Thyroid gland (tissue), 4 donors: ENCODE measurements at regions not wholly inside any gene's neighbourhood (a gene's known extent, or its start where the extent isn't known, plus 50 kb on each side); places are given as distances from the start of the nearest gene placed in this dataset.

Source experiments
- DNase-seq, 2 donors: peaks; one replicate each; pipeline ENCODE4 v3.0.0-alpha.2; 2019
- H3K27ac ChIP-seq, 3 donors: fragments of 200-600 bp; sonication (generic); 1 replicate in 2 of 3; 2 replicates in 1 of 3; pipeline ENCODE4 v1.5.1; 2016 to 2019; ENCODE audit warnings: mild to moderate bottlenecking in 1 of 3, moderate library complexity in 1 of 3
- H3K27me3 ChIP-seq: fragments of 200-600 bp; sonication (generic); one replicate; pipeline ENCODE4 v1.5.1; 2019
- H3K36me3 ChIP-seq, 2 donors: fragments of 200-600 bp; sonication (generic); one replicate each; pipeline ENCODE4 v1.5.1; 2016 to 2019
- H3K4me1 ChIP-seq, 2 donors: fragments of 200-600 bp; sonication (generic); one replicate each; pipeline ENCODE4 v1.5.1; 2017 to 2019
- H3K4me3 ChIP-seq, 3 donors: fragments of 200-600 bp; sonication (generic); replicated peaks in 1 of 3; 1 replicate in 2 of 3; 2 replicates in 1 of 3; pipeline ENCODE4 v1.5.1; 2016; ENCODE audit warnings: mild to moderate bottlenecking in 1 of 3
- H3K9me3 ChIP-seq: fragments of 200-600 bp; sonication (generic); one replicate; pipeline ENCODE4 v1.5.1; 2017
- POLR2A ChIP-seq, 2 donors: fragments of 450-650 bp; IDR thresholded peaks; one replicate each; pipeline ENCODE4 v1.6.1; 2017; ENCODE audit warnings: antibody characterized with exemption in 2 of 2, mild to moderate bottlenecking in 2 of 2, moderate library complexity in 1 of 2
- WGBS, 2 donors: methylation state at CpG; one replicate each; pipeline ENCODE4 v1.1.5; 2017; 5-methylcytosine and 5-hydroxymethylcytosine counted together
- intact Hi-C: fragments of 100-400 bp; cut with DNase I; formaldehyde crosslinking; loops from one replicate; pipeline ENCODE4 v1.15.1; 2023
- TF ChIP-seq, protein P1 (sequence below), 6 experiments: fragments of 200-600 bp in 3 of 6; fragments of 450-650 bp in 3 of 6; sonication (generic) in 3 of 6; IDR thresholded peaks; one replicate each; pipeline ENCODE4 v1.5.1; 2016 to 2019; ENCODE audit warnings: antibody characterized with exemption in 6 of 6, mild to moderate bottlenecking in 2 of 6, inconsistent platforms in 1 of 6, moderate library complexity in 1 of 6

- 80 to 83% methylated on average over 1 of the region's 1 CpG for WGBS, 2 donors
- Histone ChIP-seq H3K4me1 (no peaks in the 10 kb centered on the region), H3K36me3 (no peaks in the 10 kb centered on the region), H3K27me3 (no peaks in the 10 kb centered on the region), H3K4me3 (no peak overlapping the region), H3K27ac (no peak overlapping the region), H3K9me3 (no peaks in the 10 kb centered on the region)
- intact Hi-C loops, result no loop called here
- DNase-seq, result no peak
- no peak for TF ChIP-seq POLR2A (IDR thresholded peaks at IDR 0.05)
- TF ChIP-seq, protein P1, sequence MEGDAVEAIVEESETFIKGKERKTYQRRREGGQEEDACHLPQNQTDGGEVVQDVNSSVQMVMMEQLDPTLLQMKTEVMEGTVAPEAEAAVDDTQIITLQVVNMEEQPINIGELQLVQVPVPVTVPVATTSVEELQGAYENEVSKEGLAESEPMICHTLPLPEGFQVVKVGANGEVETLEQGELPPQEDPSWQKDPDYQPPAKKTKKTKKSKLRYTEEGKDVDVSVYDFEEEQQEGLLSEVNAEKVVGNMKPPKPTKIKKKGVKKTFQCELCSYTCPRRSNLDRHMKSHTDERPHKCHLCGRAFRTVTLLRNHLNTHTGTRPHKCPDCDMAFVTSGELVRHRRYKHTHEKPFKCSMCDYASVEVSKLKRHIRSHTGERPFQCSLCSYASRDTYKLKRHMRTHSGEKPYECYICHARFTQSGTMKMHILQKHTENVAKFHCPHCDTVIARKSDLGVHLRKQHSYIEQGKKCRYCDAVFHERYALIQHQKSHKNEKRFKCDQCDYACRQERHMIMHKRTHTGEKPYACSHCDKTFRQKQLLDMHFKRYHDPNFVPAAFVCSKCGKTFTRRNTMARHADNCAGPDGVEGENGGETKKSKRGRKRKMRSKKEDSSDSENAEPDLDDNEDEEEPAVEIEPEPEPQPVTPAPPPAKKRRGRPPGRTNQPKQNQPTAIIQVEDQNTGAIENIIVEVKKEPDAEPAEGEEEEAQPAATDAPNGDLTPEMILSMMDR (IDR thresholded peaks at IDR 0.05), result no peak
These were observed 75.6 kb upstream of the PTGFR start for GRCh38 chr1:78415165-78415564.

DNA sequence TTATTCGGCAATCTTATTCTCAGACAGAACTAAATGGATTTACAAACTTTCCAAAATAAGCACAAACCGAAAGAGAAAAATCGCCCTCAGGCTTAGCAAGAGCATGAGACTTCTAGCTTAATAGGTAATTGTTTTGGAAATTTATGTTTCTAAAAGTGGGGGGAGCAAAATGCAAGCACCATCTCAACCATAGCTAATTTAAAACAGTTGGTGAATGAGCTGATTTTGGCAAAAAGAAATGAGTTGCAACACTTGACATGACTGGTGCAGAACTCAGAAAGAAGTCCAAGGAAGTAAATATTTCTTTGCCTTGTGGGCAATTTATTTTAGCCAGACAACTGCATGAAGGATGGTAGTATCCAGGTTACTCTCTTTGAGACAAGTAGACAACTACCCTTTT, 71.5 kb upstream of the PTGFR start:
- Histone ChIP-seq H3K4me3 (no peak overlapping the region), H3K4me1 (no peaks in the 10 kb centered on the region)
- TF ChIP-seq POLR2A (IDR thresholded peaks at IDR 0.05), result no peak

DNA sequence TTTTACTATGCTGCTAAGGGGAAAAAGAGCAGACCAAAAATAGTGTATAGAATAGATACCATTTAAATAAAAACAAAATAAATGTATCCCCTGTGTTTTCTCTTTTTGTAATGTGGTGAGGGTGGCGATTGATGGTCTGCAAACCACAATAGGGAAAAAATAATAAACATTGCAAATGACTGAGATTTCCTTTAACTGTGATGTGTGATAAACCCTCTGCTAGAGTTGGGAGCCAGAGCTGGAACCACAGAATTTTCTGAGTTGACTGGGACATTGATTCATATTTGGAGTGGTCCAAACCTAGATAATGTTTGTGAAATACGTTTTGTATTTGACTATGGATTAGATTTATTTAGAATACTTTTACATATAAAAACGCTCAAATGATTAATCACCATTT, 70.6 kb upstream of the PTGFR start:
- Histone ChIP-seq H3K27me3 (no peaks in the 10 kb centered on the region), H3K36me3 (no peaks in the 10 kb centered on the region), H3K4me1 (no peaks in the 10 kb centered on the region), H3K27ac (no peak overlapping the region), H3K4me3 (no peak overlapping the region), H3K9me3 (no peaks in the 10 kb centered on the region)
- DNase-seq, result no peak
- 80 to 82% methylated on average over 3 of the region's 3 CpGs for WGBS, 2 donors
- TF ChIP-seq, protein P1 (IDR thresholded peaks at IDR 0.05), result no peak
- TF ChIP-seq POLR2A (IDR thresholded peaks at IDR 0.05), result no peak
- intact Hi-C loops, result no loop called here

More for the DNA sequence above, 71.5 kb upstream of the PTGFR start:
- Histone ChIP-seq H3K27ac (no peak overlapping the region), H3K36me3 (no peaks in the 10 kb centered on the region), H3K27me3 (no peaks in the 10 kb centered on the region), H3K9me3 (no peaks in the 10 kb centered on the region)
- 63 to 79% methylated on average over 3 of the region's 3 CpGs for WGBS, 2 donors
- intact Hi-C loops, result no loop called here
- DNase-seq, result no peak

DNA sequence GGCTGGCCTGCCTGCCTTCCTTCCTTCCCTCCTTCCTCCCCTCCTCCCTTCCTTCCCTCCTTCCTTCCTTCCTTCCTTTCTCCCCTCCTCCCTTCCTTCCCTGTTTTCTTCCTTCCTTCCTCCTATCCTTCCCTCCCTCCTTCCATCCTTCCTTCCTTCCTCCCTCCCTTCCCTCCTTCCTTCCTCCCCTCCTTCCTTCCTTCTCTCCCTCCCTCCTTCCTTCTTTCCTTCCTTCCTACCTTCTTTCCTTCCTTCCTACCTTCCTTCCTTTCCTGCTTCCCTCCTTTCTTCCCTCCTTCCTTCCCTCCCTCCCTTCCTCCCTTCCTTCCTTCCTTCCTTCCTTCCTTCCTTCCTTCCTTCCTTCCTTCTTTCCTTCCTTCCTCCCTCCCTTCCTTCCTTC, 70.1 kb upstream of the PTGFR start:
- Histone ChIP-seq H3K27ac (no peak overlapping the region), H3K36me3 (no peaks in the 10 kb centered on the region), H3K9me3 (no peaks in the 10 kb centered on the region), H3K4me3 (no peak overlapping the region), H3K27me3 (no peaks in the 10 kb centered on the region), H3K4me1 (no peaks in the 10 kb centered on the region)
- TF ChIP-seq, protein P1 (IDR thresholded peaks at IDR 0.05), result no peak
- no peak for TF ChIP-seq POLR2A (IDR thresholded peaks at IDR 0.05)
- intact Hi-C loops, result no loop called here
- no peak for DNase-seq

- WGBS, 2 donors, result 94 to 96% methylated on average over 5 of the region's 5 CpGs
- H3K27me3 ChIP-seq, result no peaks in the 10 kb centered on the region
- DNase-seq, result no peak
These were observed 66.1 kb upstream of the PTGFR start for GRCh38 chr1:78424720-78425119.

More at GRCh38 chr1:78424720-78425119, 66.1 kb upstream of the PTGFR start:
- no peak overlapping the region for H3K27ac ChIP-seq
- intact Hi-C loops, result no loop called here
- H3K4me1 ChIP-seq, result no peaks in the 10 kb centered on the region
- TF ChIP-seq POLR2A (IDR thresholded peaks at IDR 0.05), result no peak
- TF ChIP-seq, protein P1 (IDR thresholded peaks at IDR 0.05), result no peak
- no peaks in the 10 kb centered on the region for H3K9me3 ChIP-seq
- H3K36me3 ChIP-seq, result no peaks in the 10 kb centered on the region
- no peak overlapping the region for H3K4me3 ChIP-seq
